GM18868 (cell line): ENCODE measurements at regions not wholly inside any gene's neighbourhood (a gene's known extent, or its start where the extent isn't known, plus 50 kb on each side); places are given as distances from the start of the nearest gene placed in this dataset.

Experiments
- ATAC-seq: cut with Tn5 transposase; IDR thresholded peaks from one replicate; pipeline ENCODE4 v1.9.1; 2021; ENCODE audit warnings: mild to moderate bottlenecking, moderate library complexity; ENCODE audit not compliant: unreplicated experiment

GRCh38 chr22:49264696-49265095 lies 563.0 kb downstream of the BRD1 start:
- no peak for ATAC-seq

DNA sequence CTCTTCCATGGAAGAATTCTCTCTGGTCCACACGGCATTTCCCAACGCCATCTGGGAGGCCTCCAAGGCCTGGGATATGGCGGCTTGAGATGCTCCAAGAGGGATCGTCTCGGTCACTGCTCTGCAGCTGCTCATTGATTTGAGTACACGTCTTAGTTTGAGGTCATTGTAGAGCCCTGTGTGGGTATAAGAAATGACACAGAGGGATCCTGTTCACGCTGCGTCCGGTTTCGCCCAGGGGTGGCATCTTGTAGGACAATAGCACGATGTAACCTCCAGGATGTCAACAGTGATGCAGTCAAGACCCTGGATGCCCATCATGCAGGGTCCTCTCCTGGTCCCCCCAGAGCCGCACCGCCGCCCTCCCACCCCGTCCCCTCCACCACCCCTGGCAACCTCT lies 564.6 kb downstream of the BRD1 start:
- no peak for ATAC-seq

DNA sequence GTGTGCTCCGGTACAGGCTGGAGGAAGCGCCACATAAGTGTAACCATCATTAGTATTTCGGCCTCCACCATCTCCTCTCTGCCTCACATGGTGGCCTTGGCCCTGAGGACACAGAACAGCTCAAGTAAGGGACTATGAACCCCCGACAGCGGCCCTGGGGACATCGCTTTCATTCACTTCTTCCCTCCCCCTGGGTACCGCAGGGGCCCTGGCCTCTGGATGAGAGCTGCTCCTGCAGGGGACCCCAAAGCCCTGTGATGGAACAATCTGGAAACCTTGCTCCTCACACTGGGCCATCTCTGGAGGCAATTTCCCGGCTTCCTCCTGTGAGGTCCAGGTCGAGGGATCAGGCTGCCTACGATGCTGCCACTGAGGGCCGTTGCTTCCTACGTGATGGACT lies 565.5 kb downstream of the BRD1 start:
- no peak for ATAC-seq

DNA sequence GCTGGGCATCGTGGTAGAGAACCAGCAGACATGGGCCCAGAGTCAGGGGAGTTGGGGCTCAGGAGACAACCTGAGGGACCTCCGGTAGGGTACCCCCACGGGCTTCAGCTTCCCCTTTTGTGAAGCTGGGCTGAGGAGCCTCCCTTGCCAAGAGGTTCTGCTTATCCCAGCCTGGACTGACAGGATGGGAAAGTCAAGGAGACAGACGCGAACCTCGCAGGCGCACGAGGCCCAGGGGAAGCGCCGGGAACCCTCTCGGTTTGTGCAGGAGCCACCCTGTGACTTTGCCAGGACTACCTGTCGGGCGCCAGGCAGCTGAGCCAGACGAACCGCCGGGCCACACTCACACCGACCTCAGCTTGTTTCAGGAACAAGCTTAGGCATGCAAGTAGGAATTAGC lies 566.1 kb downstream of the BRD1 start:
- no peak for ATAC-seq

DNA sequence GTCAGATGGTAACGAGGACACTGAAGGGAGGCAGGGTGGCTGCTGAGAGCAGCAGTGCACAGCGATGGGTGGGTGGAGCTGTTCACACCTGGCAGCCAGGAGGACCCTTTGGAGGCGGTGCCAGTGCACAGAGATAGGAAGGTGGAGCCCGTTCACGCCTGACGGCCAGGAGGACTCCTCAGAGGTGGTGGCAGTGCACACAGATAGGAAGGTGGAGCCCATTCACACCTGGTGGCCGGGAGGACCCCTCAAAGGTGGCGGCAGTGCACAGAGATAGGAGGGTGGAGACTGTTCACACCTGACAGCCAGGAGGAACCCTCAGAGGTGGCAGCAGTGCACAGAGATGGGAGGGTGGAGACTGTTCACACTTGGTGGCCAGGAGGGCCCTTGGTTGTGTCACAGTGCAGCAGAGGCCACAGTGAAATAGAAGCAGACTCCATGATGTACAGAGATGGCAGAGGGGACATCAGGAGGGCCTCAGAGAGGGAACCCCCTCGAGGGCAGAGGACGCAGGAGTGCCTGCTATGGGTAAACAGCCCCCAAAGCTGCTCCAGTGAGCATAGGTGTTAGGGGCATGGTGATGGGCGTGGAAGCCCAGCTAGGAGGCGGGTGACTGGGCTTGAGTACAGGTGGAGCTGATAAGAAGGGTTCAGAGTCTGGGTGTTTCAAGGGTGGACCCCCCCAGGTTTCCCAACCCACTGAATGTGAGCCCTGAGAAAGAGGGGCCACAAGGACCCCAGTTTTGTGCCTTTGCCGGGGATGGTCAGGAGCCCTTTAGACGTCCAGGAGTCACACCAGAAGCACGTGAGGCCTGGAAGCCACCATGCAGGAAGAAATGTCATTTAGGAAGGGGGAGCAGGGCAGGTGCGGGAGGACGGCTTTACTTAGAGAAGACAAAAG lies 566.7 kb downstream of the BRD1 start:
- ATAC-seq = no peak

DNA sequence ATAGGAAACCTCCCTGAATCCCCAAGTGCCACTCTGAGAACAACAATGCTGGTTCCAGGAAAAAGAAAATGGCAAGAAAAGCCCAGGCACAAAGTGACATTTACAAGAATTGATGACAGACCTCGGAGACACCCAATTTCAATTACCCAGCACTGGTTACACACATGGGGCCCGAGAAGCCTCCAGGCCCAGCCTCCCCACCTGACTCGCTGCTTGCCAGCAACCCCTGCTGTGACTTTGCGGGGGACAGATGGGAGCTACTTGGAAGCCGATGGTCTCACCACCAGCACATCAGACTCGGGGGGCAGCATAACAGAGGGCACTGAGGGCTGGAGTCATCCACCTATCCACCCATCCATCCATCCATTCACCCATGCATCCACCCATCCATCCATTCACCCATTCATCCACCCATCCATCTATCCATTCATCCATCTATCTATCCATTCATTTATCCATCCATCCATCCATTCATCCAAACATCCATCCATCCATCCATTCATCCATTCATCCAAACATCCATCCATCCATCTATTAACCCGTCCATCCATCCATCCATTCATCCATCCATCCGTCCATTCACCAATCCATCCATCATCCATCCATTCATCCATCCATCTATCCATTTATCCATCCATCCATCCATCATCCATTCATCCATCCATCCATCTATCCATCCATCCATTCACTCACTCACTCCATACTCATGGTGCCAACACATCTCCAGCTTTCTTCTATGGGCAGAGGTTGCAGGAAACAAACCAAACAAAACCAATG lies 567.6 kb downstream of the BRD1 start:
- no peak for ATAC-seq

DNA sequence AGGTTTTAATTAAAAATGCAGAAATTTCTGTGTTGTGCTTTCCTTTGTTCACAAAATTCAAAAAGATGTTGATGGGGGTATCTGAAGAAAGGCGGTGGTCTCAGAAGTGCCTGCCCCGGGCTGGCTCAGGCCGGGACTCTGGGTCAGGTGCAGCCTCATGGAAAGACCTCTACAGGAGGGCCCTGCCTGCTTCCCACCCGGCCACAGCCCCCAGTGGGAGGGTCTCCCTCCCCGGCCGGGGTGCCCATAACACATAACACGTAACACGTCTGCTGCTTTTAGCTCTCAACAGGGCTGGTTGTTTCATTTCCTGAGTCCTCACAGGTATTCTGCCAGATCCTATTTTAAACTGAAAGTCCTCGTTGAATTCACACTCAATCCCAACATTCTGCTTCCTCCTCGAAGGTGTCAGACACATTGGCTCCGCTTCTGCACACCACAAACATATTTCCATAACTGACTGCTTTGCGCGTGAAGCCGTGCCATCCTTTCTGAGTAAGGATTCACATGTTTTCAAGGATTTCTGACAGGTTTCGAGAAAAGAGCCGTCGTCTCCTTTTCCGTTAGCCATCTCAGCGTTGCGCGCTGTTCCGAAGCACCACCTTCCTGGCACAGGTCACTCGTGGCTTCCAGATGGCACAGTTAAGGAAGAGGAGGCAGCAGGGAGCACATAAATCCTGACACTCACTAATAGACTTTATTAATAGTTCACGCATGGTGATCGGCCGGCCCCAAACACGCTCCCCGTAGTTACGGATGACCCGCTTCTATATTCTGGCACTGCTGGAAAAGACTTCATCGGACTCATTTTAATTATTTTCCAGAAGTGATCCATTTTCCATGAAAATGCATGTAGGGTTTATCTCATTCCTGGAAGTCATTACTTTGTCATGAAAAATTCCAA lies 569.3 kb downstream of the BRD1 start:
- no peak for ATAC-seq

DNA sequence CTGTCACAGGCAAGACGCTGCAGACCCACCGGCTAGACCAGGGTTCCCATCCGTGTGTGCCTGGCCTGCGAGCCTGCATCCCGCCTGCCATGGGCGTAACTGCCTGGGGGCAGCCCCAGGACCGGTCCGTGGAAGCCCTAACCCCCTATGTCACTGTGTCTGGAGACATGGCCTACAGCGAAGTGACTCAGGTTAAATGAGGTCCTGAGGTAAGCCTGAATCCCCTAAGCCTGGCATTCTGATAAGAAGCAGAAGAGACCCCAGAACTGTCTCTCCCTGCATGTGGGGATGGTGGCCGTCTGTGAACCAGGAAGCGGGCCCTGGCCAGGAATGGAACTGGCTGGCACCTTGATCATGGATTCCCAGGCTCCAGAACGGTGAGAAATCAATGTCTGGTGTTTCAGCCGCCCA lies 570.1 kb downstream of the BRD1 start:
- no peak for ATAC-seq

DNA sequence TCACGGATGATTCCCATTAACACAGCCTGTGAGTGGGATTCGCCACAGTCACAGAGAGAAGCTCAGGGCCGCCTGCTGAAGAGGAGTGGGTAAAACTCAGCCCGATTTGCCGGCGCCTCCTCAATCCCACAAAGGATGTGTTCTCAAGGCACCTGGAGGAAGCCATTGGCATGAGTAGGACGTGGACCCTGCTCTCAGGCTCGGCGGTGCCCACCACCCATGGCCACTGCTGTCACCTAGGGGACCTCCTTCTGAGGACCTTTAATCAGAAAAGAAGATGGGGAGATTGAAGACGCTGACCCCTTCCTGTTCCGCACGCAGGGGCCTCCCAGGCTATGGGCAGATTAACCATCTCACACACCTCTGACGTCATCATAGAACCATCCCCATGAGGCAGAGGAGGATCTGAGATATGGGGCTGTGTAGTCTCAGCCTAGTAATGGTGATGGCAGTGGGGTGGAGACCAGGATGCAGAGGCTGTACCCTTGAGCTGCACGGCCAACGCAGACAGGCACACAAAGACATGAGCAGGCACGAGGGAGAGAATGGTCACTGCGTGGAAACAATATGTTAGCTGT lies 571.8 kb downstream of the BRD1 start:
- ATAC-seq = no peak

DNA sequence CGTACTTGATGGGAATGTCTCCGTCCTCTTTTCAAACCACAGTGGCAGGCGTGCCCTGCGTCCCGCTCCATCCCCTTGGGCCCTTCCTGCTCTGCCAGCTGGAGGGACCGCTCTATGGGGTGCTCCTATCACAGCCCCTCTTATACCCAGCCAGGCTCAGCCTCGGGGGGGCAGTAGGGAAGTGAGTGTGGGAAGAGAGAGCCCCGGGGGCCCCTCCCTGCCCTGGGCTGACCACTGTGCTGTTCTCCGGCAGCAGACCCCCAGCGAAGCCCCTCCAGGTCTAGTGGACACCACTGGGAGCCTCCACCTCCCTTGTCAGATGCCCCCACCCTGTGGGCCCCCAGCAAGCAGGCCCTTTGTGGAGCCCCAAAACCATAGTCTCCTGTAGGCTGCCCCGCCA lies 572.5 kb downstream of the BRD1 start:
- ATAC-seq = no peak

DNA sequence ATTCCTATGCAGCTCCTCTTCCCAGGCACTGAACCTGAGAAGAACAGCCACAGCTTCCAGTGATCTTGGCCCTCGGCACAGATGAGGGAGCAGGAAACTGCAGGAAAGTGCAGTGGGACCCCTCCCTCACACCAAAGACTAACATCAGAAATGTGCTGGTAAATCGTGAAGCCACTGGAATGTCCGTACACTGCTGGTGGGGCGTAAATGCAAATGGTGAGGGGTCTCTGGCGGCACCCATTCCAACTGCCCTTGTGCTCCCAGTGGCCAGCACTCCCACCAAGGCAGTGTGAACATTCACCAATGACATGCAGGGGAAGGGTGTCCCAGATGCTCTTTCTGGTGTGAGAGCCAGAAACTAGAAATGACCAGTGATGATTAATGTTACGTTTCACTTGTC lies 574.0 kb downstream of the BRD1 start:
- no peak for ATAC-seq

- no peak for ATAC-seq
These were observed 576.3 kb downstream of the BRD1 start for GRCh38 chr22:49251371-49251770.

GRCh38 chr22:49247194-49247924 lies 580.3 kb downstream of the BRD1 start:
- ATAC-seq = no peak

DNA sequence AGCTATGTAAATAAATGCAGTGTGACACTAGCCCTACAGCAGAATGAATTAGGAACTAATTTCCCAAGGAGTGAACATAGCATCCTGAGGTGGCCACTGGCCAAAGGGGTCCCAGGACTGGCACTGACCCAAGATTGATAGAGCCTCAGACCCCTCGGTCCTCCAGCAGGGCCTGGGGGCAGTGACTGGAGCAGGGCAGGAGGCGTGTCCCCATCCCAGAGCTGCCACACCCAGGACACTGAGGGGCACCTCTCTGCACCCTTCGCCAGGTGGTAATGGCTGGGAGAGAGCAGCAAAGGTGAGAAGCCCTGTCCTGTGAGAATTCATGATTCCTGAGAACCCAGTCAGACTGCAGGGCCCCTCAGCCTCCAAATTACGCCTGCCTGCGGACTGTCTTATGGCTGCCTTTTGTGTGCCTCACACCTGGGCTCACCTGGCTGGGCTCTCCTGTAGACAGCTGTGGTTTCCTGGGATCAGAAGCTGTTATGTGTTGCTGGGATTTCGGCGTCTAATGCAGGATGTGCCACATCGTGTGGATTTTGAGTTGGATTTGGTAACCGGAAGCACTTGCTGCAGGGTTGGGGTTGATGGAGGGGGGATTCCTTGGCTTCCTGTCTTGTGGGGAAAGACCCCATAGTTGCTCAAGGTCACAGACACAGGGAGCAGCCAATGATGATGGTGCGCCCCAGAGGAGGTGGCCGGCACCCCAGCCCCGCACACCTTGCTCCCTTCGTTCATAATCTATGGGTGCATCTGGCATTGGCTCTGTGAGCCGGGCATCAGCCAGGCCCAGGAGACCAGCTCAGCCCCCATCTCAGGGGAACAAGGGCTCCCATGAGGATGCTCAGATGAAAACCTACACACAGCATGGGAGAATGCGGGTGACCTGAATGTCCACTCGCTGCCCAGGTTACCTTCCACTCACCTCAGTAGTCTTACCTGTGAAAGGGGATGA lies 582.9 kb downstream of the BRD1 start:
- no peak for ATAC-seq

GRCh38 chr22:49243965-49244364 lies 583.7 kb downstream of the BRD1 start:
- no peak for ATAC-seq

- ATAC-seq = no peak
These were observed 584.3 kb downstream of the BRD1 start for GRCh38 chr22:49243335-49243734.

DNA sequence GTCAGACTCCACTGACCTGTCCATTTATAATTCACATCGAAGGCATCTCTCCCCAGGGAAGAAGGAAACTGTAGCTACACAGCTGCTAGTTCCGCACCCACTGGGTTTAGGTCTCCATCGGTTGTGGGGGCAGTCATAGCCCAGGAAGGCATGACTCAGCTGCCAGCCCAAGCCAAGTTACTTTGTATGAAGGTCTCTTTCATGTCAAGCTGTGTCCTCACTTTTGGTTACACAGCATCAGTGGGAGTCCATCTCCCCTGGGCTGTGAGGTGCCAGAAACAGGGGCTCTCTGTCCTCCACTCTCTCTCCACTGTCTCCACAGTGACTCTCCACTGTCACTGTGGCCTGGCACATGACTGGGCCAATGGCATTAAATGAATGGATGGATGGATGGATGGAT lies 585.2 kb downstream of the BRD1 start:
- no peak for ATAC-seq

DNA sequence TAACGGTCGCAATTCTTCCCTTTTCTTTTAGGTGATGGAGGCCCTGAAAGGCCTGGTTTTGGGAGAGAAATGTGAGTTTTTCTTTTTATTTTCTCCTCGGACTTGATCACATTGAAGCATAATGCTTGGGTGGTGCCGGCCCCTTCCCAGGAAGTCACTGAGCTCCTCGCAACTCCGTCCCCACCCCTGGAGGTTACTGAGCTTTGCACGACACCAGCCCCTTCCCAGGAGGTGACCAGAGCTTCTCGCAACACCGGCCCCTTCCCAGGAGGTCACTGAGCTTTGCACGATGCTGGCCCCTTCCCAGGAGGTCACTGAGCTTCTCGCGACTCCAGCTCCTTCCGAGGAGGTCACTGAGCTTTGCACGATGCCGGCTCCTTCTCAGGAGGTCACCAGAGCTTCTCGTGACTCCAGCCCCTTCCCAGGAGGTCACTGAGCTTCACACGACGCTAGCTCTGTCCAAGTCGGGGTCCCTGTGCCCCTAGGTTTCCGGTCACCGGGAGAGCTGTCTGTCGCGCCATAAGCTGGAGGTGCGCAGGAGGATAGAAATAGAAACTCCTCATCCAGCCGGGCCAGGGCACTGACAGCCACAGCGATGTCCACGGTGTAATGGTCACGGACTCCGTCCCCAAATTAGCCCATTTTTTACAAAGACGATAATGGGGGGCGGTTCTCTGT lies 586.4 kb downstream of the BRD1 start:
- no peak for ATAC-seq
